HG03469 (cell line): ENCODE measurements at regions not wholly inside any gene's neighbourhood (a gene's known extent, or its start where the extent isn't known, plus 50 kb on each side); places are given as distances from the start of the nearest gene placed in this dataset.
"Not testable (repeated sequence)": the region's sequence is repeated elsewhere in the genome, so short reads cannot be mapped to it uniquely, and the experiment has no call there.

Experiments
- ATAC-seq: cut with Tn5 transposase; IDR thresholded peaks from one replicate; pipeline ENCODE4 v1.9.1; 2021; ENCODE audit warnings: mild to moderate bottlenecking, moderate library complexity, moderate number of reproducible peaks; ENCODE audit not compliant: unreplicated experiment

DNA sequence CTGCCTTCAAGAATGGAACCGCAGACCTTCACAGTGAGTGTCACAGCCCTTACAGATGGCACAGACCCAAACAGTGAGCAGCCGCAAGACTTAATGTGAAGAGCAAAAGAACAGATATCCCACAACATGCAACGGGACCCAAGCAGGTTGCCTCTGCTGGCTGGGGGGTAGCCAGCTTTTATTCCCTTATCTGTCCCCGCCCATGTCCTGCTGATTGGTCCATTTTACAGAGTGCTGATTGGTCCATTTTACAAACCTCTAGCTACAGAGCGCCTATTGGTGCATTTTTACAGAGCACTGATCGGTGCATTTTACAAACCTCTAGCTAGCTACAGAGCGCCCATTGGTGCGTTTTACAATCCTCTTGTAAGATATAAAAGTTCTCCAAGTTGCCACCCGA, 102.0 kb upstream of the IGF1R start:
- ATAC-seq: no peak

GRCh38 chr15:98547275-98547674, 101.1 kb upstream of the IGF1R start:
- ATAC-seq: no peak

GRCh38 chr15:98547741-98548138, 100.6 kb upstream of the IGF1R start:
- no peak for ATAC-seq

DNA sequence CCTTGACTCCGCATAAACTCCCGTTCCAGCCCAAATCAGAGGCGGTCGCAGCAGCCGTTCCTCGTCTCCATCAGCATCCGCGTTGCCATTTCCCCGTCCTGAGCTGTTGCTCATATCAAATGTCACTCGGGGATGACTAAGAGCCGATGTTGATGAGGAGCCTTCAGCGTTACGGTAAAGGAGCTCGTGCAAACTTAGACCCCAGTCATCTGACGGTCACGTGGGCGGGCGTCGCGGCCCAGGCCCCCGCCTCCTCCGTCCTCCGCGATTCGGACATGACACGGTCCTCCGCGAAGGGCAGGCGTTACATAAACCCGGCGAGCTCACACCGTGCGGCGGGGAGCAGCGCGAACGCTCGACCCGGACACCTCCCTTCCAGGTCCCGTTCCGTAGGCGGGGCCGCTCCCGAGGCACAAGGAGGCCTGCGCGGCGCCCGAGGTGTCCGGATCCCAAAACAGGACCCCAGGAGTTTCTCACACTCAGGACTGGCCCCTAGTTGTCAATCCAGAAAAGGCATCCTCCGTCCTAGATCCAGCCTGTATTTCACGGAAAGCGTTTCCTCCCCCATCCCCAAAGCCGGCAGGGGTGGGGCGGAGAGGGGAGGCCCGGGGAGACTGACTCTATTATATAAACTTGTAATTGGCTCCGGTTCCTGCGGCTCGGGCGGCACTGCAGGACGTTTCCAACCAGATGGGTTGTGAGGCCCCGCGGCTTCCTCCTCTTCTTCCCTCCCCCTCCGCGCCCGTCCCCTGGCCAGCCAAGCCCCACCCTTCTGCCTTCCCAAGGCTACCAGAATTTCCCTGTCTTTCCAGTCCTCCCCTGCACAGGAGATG, 100.0 kb upstream of the IGF1R start:
- no peak for ATAC-seq

- no peak for ATAC-seq
These were observed 99.3 kb upstream of the IGF1R start for GRCh38 chr15:98549003-98549402.

DNA sequence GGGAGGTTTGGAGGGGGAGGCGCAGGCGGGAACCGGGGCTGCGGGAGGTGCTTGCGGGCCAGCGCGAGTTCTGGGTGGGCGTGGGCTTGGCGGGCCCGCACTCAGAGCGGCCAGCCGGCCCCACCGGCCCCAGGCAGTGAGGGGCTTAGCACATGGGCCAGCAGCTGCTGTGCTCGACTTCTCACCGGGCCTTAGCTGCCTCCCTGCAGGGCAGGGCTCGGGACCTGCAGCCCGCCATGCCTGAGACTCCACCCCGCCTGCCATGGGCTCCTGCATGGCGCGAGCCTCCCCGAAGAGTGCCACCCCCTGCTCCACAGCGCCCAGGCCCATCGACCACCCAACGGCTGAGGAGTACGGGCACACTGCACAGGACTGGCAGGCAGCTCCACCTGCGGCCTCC, 98.6 kb upstream of the IGF1R start:
- ATAC-seq: no peak

- ATAC-seq: not testable (repeated sequence)
These were observed 98.0 kb upstream of the IGF1R start for GRCh38 chr15:98550363-98550762.

- ATAC-seq: no peak
These were observed 96.3 kb upstream of the IGF1R start for GRCh38 chr15:98551936-98552562.

DNA sequence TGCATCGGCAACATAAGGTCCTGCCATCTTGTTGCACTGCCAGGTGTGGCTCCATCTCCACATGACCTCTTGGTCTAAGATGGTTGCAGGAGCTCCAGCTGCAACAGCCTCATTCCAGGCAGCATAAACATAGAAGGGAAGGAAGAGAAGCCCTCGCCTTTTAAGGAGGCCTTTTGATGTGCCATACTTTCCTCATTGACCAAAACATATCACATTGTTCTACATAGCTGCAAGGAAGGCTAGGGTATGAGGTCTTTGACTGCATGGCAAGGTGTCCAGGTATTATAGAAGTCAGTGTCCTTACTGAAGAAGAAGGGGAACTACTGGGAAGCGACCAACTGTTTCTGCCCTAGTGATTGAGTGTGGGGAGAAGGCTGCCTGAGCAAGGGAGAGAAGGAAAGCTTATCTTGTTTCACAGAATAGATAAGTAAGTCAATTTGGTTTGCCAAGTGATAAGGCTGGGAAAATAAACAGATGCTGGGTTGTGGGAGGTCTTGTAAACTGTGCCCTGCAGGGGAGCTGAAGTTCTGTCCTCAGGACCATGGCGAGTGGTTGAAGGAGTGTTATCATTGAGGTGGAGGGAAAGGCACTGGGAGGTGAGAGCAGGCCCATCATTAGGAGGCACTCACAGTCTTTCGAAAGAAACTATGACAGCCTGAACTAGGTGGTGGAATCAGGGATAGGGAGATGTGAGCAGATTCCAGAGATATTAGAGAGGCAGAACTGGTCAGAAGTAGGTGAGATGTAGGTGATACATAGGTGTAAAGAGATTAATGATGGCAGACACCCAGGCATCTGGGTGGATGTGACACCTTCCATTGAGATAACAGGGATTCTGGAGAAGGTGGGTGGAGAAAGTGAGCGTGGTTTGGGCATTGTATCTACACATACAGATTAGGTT, 93.8 kb upstream of the IGF1R start:
- no peak for ATAC-seq

DNA sequence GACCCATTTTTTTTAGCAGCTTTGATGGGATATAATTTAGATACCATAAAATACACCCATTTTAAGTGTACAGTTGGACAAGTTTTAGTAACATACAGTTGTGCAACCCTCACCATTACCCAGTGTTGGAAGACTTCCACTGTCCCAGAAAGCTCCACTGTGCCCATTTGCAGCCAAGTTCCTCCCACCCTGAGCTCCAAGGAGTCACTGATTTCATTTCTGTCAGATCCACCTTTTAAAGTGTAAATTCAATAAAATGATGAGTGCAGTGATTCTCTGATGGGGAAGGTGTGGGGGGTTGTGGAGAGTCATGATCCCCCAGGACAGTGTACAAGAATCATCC, 93.2 kb upstream of the IGF1R start:
- no peak for ATAC-seq

- ATAC-seq: no peak
These were observed 92.0 kb upstream of the IGF1R start for GRCh38 chr15:98556321-98556720.

GRCh38 chr15:98560338-98560737, 88.0 kb upstream of the IGF1R start:
- ATAC-seq: no peak

DNA sequence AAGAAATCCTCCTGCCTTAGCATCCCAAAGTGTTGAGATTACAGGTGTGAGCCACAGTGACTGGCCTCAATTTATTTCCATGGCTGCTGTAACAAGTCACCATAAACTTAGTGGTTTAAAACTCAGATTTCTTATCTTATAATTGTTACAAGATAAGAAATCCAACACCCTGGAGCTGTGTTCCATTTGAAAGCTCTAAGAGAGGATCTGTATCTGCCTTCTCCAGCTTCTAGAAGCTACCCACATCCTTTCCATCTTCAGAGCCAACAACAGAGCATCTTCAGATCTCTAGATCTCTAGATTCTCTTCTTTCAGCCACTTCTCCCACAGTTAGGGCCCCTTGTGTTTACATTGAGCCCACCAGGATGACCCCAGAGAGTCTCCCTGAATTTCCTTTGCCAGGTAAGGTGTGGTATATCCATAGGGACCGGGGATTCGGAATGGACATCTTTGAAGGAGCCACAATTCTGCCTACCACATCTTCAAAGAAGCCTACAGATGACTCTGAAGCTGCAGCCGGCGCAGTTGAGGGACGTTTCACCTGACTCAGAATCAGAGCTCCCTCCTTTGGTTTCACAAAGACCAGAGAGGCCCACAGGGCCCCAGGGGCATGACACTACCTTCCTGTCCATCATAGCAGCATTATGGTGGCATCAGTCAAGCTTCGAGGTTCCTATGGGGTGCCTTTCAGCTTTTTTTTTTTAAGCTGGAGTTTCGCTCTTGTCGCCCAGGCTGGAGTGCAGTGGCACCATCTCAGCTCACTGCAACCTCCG, 87.0 kb upstream of the IGF1R start:
- ATAC-seq: no peak

- ATAC-seq: no peak
These were observed 85.9 kb upstream of the IGF1R start for GRCh38 chr15:98562331-98562937.

DNA sequence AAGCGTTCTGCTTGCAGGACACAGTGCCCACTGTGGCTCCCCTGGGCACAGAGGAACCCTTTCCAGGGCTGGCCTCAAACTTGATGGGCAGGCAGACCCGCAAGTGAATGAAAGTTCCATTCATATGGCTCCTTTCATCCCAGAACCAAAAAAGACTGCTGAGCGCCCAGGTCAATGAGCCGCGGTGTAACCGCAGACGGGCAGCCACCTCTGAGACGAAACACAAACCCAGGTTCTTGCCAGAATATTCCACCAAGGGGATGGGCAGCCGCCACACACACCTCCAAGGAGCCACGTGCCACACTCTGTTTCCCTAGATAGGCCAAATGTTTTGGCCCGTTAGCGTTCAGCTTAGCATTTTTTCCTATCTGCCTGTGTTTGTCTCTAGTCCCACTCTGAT, 82.8 kb upstream of the IGF1R start:
- ATAC-seq: no peak

DNA sequence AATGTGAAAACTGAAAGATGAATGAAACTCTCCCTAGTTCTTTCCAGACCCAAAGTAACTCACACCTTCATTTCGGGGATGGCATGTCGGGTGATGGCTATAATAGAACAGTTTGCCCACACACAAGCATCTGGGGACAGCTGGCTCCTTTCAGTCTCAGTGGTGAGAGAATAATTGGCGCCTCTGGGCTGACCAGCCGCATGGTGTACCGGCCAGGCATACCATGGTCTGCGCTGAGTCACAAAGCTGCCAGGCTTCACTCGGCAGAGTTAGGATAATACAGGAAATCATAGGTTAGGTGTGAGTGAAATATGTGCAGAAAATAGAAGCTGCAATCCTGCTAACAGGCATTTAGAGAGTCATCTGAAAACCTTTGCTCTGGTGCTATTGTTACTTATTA, 80.4 kb upstream of the IGF1R start:
- ATAC-seq: no peak

- ATAC-seq: no peak
These were observed 79.8 kb upstream of the IGF1R start for GRCh38 chr15:98568382-98569017.

DNA sequence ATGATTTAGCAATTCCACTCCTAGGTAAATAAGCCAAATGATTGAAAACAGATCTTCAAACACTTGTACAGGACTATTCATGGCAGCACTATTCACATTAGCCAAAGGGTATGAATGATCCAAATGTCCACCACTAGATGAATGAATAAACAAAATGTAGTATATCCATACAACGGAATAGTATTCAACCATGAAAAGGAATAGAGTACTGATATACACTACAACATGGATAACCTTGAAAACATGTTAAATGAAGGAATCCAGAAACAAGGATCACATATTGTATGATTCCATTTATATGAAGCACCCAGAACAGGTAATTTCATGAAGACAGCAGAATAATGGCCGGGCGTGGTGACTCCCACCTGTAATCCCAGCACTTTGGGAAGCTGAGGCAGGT, 78.2 kb upstream of the IGF1R start:
- ATAC-seq: no peak

GRCh38 chr15:98580572-98580971, 67.8 kb upstream of the IGF1R start:
- ATAC-seq: no peak

- ATAC-seq: no peak
These were observed 66.6 kb upstream of the IGF1R start for GRCh38 chr15:98581715-98582114.
